SK-N-SH (cell line): ENCODE measurements at regions not wholly inside any gene's neighbourhood (a gene's known extent, or its start where the extent isn't known, plus 50 kb on each side); places are given as distances from the start of the nearest gene placed in this dataset.

Experiments
- CTCF ChIA-PET: fragments of 300-600, 350-600 bp; formaldehyde crosslinking; extraction: SDS; loops from one replicate; lab custom pipeline; 2021; lab: Yijun Ruan, JAX
- POLR2A ChIA-PET: fragments of 350-600 bp; sonication (Branson Sonifier 250); formaldehyde crosslinking; extraction: SDS; loops from one replicate; lab custom pipeline; 2020; ENCODE audit warnings: antibody characterized with exemption, inconsistent platforms; lab: Yijun Ruan, JAX
- DNase-seq: peaks from one replicate; pipeline ENCODE4 v3.0.0; 2012
- H2AFZ ChIP-seq: fragments of 200-600 bp; sonication (generic); 2 replicates; pipeline ENCODE4 v1.8.1; 2016; ENCODE audit warnings: antibody characterized with exemption, mild to moderate bottlenecking, low read depth
- H3F3A ChIP-seq: fragments of 200-600 bp; sonication (generic); replicated peaks from 2 replicates; pipeline ENCODE3; 2016; ENCODE audit warnings: antibody characterized with exemption, mild to moderate bottlenecking; ENCODE audit not compliant: insufficient read depth
- H3K27ac ChIP-seq, 2 experiments: fragments of 200-500 bp in 1 of 2; fragments of 200-600 bp in 1 of 2; sonication (Bioruptor generic) in 1 of 2; sonication (generic), shearing (Covaris generic) in 1 of 2; 2 replicates each; pipeline versions ENCODE4 v1.5.1 to v1.6.1; 2014 to 2016; ENCODE audit warnings: low read depth in 2 of 2, inconsistent platforms in 1 of 2, low read length in 1 of 2, mild to moderate bottlenecking in 1 of 2, mixed read lengths in 1 of 2
- H3K27me3 ChIP-seq: fragments of 200-600 bp; sonication (generic), shearing (Covaris generic); 2 replicates; pipeline ENCODE4 v1.6.1; 2016; ENCODE audit warnings: mixed run types; ENCODE audit not compliant: insufficient read depth
- H3K36me3 ChIP-seq, 2 experiments: fragments of 200-500 bp in 1 of 2; fragments of 200-600 bp in 1 of 2; sonication (Bioruptor generic) in 1 of 2; sonication (generic) in 1 of 2; replicated peaks in 1 of 2; 2 replicates each; pipeline versions ENCODE3 to v1.5.1; 2014 to 2016; ENCODE audit warnings: low read length in 1 of 2, mild to moderate bottlenecking in 1 of 2; ENCODE audit not compliant: insufficient read depth in 2 of 2, control insufficient read depth in 1 of 2
- H3K4me1 ChIP-seq, 2 experiments: fragments of 200-500 bp in 1 of 2; fragments of 200-600 bp in 1 of 2; sonication (Bioruptor generic) in 1 of 2; sonication (generic), shearing (Covaris generic) in 1 of 2; 2 replicates each; pipeline versions ENCODE4 v1.5.1 to v1.6.1; 2014 to 2016; ENCODE audit warnings: low read depth in 1 of 2, low read length in 1 of 2, mixed run types in 1 of 2; ENCODE audit not compliant: insufficient read depth in 2 of 2, control insufficient read depth in 1 of 2
- H3K4me2 ChIP-seq: fragments of 200-600 bp; sonication (generic), shearing (Covaris generic); 2 replicates; pipeline ENCODE4 v1.6.1; 2017; ENCODE audit warnings: mixed run types
- H3K4me3 ChIP-seq, 2 experiments: fragments of 200-500 bp in 1 of 2; fragments of 200-600 bp in 1 of 2; sonication (Bioruptor generic) in 1 of 2; sonication (generic), shearing (Covaris generic) in 1 of 2; 2 replicates each; pipeline versions ENCODE4 v1.5.1 to v1.8.1; 2014 to 2016; ENCODE audit warnings: low read depth in 2 of 2, inconsistent platforms in 1 of 2, low read length in 1 of 2, mild to moderate bottlenecking in 1 of 2, mixed read lengths in 1 of 2, moderate library complexity in 1 of 2
- H3K79me2 ChIP-seq: fragments of 200-600 bp; sonication (generic); 2 replicates; pipeline ENCODE4 v1.8.1; 2017; ENCODE audit warnings: mild to moderate bottlenecking; ENCODE audit not compliant: insufficient read depth
- H3K9ac ChIP-seq: fragments of 200-600 bp; sonication (generic); 2 replicates; pipeline ENCODE4 v1.6.1; 2017; ENCODE audit warnings: mixed run types
- H3K9me2 ChIP-seq: fragments of 200-600 bp; sonication (generic); 2 replicates; pipeline ENCODE4 v1.6.1; 2017; ENCODE audit warnings: mixed run types
- H3K9me3 ChIP-seq: fragments of 200-600 bp; sonication (generic); 2 replicates; pipeline ENCODE4 v1.6.1; 2017; ENCODE audit warnings: mixed run types, mild to moderate bottlenecking, moderate library complexity
- H4K20me1 ChIP-seq: fragments of 200-600 bp; sonication (generic); 2 replicates; pipeline ENCODE4 v1.6.1; 2017; ENCODE audit warnings: mild to moderate bottlenecking, mixed run types; ENCODE audit not compliant: insufficient read depth
- ELF1 ChIP-seq: IDR thresholded peaks from 2 replicates; pipeline ENCODE4 v1.4.0; 2012
- EP300 ChIP-seq, 2 experiments: IDR thresholded peaks; 2 replicates each; pipeline versions ENCODE4 v1.4.0 to v1.6.1; 2012; ENCODE audit warnings: borderline replicate concordance in 1 of 2, low read depth in 1 of 2, low read length in 1 of 2
- EZH2phosphoT487 ChIP-seq: fragments of 200-600 bp; sonication (generic); IDR thresholded peaks from 2 replicates; pipeline ENCODE4 v1.6.1; 2017; ENCODE audit warnings: low read depth, mixed run types, mild to moderate bottlenecking, antibody characterized with exemption, moderate library complexity, borderline replicate concordance
- FOSL2 ChIP-seq: IDR thresholded peaks from 2 replicates; pipeline ENCODE4 v1.4.0; 2012; ENCODE audit warnings: low read depth, mild to moderate bottlenecking, moderate library complexity, borderline replicate concordance
- FOXM1 ChIP-seq: IDR thresholded peaks from 2 replicates; pipeline ENCODE4 v1.4.0; 2012; ENCODE audit warnings: low read depth, mild to moderate bottlenecking
- NFIC ChIP-seq: IDR thresholded peaks from 2 replicates; pipeline ENCODE4 v1.4.0; 2012; ENCODE audit warnings: borderline replicate concordance
- NRF1 ChIP-seq: IDR thresholded peaks from 2 replicates; pipeline ENCODE4 v1.6.1; 2012; ENCODE audit warnings: low read depth, mild to moderate bottlenecking, low read length
- PBX3 ChIP-seq: IDR thresholded peaks from 2 replicates; pipeline ENCODE4; 2012
- POLR2AphosphoS5 ChIP-seq: IDR thresholded peaks from 2 replicates; pipeline ENCODE4 v1.6.1; 2012; ENCODE audit warnings: low read depth, low read length
- RFX5 ChIP-seq: IDR thresholded peaks from 2 replicates; pipeline ENCODE4 v1.6.1; 2012; ENCODE audit warnings: mild to moderate bottlenecking, improper control_type of control experiment, low read length
- RXRA ChIP-seq: IDR thresholded peaks from 2 replicates; pipeline ENCODE4 v1.4.0; 2012; ENCODE audit warnings: low read depth, mild to moderate bottlenecking, borderline replicate concordance
- SMC3 ChIP-seq: IDR thresholded peaks from 2 replicates; pipeline ENCODE4 v1.6.1; 2012; ENCODE audit warnings: low read depth, low read length, improper control_type of control experiment
- TAF1 ChIP-seq: IDR thresholded peaks from 2 replicates; pipeline ENCODE4 v1.6.1; 2012; ENCODE audit warnings: low read depth, mild to moderate bottlenecking, low read length, moderate library complexity, borderline replicate concordance
- TEAD4 ChIP-seq: IDR thresholded peaks from 2 replicates; pipeline ENCODE4 v1.4.0; 2012; ENCODE audit warnings: mild to moderate bottlenecking, borderline replicate concordance; ENCODE audit not compliant: insufficient read depth
- USF1 ChIP-seq: IDR thresholded peaks from 2 replicates; pipeline ENCODE4 v1.4.0; 2012; ENCODE audit warnings: low read depth, borderline replicate concordance
- USF2 ChIP-seq: fragments of 150-350 bp; IDR thresholded peaks from 2 replicates; pipeline ENCODE4 v1.6.1; 2017; ENCODE audit warnings: antibody characterized with exemption, low read length, low read depth, borderline replicate concordance
- YY1 ChIP-seq: IDR thresholded peaks from 2 replicates; pipeline ENCODE4 v1.4.0; 2012; ENCODE audit warnings: low read depth, mild to moderate bottlenecking
- ZBTB33 ChIP-seq: IDR thresholded peaks from 2 replicates; pipeline ENCODE4 v1.4.0; 2012; ENCODE audit warnings: low read depth, borderline replicate concordance
- WGBS: methylation state at CpG from one replicate; pipeline ENCODE4 v1.1.6; 2017; ENCODE audit warnings: low lambda C conversion rate; 5-methylcytosine and 5-hydroxymethylcytosine counted together
- TF ChIP-seq, protein P1 (sequence below): fragments of 200-600 bp; sonication (generic); IDR thresholded peaks from 2 replicates; pipeline ENCODE4 v1.6.1; 2017; ENCODE audit warnings: antibody characterized with exemption, mild to moderate bottlenecking, moderate library complexity
- TF ChIP-seq, protein P2 (sequence below): IDR thresholded peaks from 2 replicates; pipeline ENCODE4 v1.4.0; 2012; ENCODE audit warnings: low read depth

DNA sequence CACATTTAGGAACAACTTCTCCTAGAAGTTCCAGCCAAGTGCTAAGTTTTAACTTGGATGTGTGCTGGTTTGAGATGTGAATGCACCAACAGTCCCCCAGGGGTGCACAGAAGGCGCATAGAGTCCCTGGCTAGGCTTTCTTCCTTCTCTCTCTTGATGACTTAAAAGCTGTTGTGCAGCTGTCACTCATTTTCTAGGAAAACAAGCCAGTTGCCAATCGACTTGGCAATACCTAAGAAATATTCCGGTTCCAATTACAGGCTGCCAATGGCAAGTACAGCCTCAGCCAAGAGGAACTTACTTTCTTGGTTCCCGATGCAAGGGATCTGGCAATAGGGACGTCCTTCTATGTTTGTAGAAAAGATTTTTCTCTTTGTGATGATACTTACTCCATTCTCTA lies 266.6 kb upstream of the EEF2KMT start:
- Histone ChIP-seq H3K9ac (no peak overlapping the region), H3K9me3 (no peaks in the 10 kb centered on the region), H3K4me3 (no peak overlapping the region), H2AFZ (no peak overlapping the region), H4K20me1 (no peaks in the 10 kb centered on the region), H3K79me2 (no peaks in the 10 kb centered on the region), H3K27ac (no peak overlapping the region), H3K36me3 (no peaks in the 10 kb centered on the region), H3F3A (no peaks in the 10 kb centered on the region), H3K4me1 (no peaks in the 10 kb centered on the region; a peak in 1 of 4 replicates)
- POLR2A ChIA-PET = no interaction called here
- no peak for TF ChIP-seq USF1
- TF ChIP-seq, all 33 proteins: peak for 0
- Histone ChIP-seq H3K9me2 (no peaks in the 10 kb centered on the region), H3K27me3 (no peaks in the 10 kb centered on the region), H3K4me2 (no peak overlapping the region)
- WGBS = 20% methylated on average over 5 of the region's 5 CpGs
- CTCF ChIA-PET = interaction anchor here (1.3 kb wide), 1 partner anchor 40 kb away, joined by 3 read pairs; no protein-coding TSS in a partner anchor
- no peak for DNase-seq

DNA sequence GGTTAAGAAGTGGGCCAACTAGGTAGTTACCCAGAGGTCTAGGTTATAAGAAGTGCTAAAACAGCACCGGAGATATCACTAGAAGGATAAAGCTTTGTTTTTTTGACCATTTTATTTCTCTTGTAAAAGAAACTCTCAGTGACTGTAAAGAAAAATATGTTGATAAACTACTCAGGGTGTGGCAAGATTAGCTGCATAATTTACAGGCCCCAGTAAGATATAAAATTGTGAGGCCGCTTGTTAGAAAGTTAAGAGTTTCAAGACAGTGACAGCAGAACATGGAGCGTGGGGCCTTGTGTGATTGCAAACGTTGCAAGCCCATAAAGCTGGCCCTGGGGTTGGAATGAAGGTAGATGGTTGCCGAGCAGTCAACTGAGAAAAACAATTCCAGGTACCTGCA lies 263.7 kb upstream of the EEF2KMT start:
- Histone ChIP-seq H4K20me1 (no peaks in the 10 kb centered on the region), H3K9ac (no peak overlapping the region), H3K4me2 (no peak overlapping the region), H2AFZ (no peak overlapping the region), H3K4me3 (no peak overlapping the region), H3K36me3 (no peaks in the 10 kb centered on the region), H3K9me3 (no peaks in the 10 kb centered on the region), H3K4me1 (no peaks in the 10 kb centered on the region; a peak in 1 of 4 replicates), H3K27me3 (no peaks in the 10 kb centered on the region), H3F3A (no peaks in the 10 kb centered on the region), H3K27ac (no peak overlapping the region), H3K79me2 (no peaks in the 10 kb centered on the region), H3K9me2 (no peaks in the 10 kb centered on the region)
- WGBS = 11% methylated on average over 5 of the region's 5 CpGs
- no peak for TF ChIP-seq RFX5
- no peak for TF ChIP-seq EP300 (IDR thresholded peaks at IDR 0.05; ENCODE audit: borderline replicate concordance in 1 of 2, low read depth in 1 of 2, low read length in 1 of 2)
- no peak for TF ChIP-seq ZBTB33
- no peak for TF ChIP-seq TEAD4
- no peak for TF ChIP-seq PBX3
- TF ChIP-seq, protein P1, sequence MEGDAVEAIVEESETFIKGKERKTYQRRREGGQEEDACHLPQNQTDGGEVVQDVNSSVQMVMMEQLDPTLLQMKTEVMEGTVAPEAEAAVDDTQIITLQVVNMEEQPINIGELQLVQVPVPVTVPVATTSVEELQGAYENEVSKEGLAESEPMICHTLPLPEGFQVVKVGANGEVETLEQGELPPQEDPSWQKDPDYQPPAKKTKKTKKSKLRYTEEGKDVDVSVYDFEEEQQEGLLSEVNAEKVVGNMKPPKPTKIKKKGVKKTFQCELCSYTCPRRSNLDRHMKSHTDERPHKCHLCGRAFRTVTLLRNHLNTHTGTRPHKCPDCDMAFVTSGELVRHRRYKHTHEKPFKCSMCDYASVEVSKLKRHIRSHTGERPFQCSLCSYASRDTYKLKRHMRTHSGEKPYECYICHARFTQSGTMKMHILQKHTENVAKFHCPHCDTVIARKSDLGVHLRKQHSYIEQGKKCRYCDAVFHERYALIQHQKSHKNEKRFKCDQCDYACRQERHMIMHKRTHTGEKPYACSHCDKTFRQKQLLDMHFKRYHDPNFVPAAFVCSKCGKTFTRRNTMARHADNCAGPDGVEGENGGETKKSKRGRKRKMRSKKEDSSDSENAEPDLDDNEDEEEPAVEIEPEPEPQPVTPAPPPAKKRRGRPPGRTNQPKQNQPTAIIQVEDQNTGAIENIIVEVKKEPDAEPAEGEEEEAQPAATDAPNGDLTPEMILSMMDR = no peak
- TF ChIP-seq, protein P2, sequence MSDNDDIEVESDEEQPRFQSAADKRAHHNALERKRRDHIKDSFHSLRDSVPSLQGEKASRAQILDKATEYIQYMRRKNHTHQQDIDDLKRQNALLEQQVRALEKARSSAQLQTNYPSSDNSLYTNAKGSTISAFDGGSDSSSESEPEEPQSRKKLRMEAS = no peak
- TF ChIP-seq FOSL2 = no peak
- TF ChIP-seq ELF1 = no peak
- TF ChIP-seq USF2 = no peak
- no peak for TF ChIP-seq POLR2AphosphoS5
- TF ChIP-seq RXRA = no peak
- no peak for TF ChIP-seq EZH2phosphoT487
- no peak for TF ChIP-seq TAF1
- no peak for TF ChIP-seq NRF1
- no peak for TF ChIP-seq USF1
- TF ChIP-seq NFIC = no peak
- TF ChIP-seq FOXM1 = no peak
- no peak for TF ChIP-seq YY1
- no peak for TF ChIP-seq SMC3
- DNase-seq = no peak
- CTCF ChIA-PET = no interaction called here
- POLR2A ChIA-PET = no interaction called here
